HG03108 (cell line): ENCODE measurements at regions not wholly inside any gene's neighbourhood (a gene's known extent, or its start where the extent isn't known, plus 50 kb on each side); places are given as distances from the start of the nearest gene placed in this dataset.
"Not testable (repeated sequence)": the region's sequence is repeated elsewhere in the genome, so short reads cannot be mapped to it uniquely, and the experiment has no call there.

Experiments used
- ATAC-seq: cut with Tn5 transposase; IDR thresholded peaks from one replicate; pipeline ENCODE4 v1.9.1; 2021; ENCODE audit warnings: moderate library complexity; ENCODE audit not compliant: unreplicated experiment

DNA sequence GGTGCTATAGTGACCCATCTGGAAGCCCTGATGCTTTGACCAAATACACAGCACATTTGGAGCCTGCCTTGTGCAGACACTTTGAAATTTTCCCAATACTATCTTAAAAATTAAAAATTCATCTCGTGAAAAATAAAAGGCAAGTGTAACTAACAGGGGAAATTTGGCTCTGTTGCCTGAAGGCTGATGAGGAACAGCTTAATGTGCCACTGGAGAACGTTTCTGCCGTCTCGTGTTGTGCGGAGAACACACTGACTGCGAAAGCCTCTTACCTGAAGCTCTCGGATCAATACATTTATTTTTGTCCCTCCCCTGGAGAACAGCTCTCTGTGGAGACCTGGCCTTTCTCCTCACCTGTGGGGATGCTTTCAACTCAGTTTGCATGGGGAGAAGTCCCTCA is 77.2 kb upstream of the CHST15 start:
- no peak for ATAC-seq

DNA sequence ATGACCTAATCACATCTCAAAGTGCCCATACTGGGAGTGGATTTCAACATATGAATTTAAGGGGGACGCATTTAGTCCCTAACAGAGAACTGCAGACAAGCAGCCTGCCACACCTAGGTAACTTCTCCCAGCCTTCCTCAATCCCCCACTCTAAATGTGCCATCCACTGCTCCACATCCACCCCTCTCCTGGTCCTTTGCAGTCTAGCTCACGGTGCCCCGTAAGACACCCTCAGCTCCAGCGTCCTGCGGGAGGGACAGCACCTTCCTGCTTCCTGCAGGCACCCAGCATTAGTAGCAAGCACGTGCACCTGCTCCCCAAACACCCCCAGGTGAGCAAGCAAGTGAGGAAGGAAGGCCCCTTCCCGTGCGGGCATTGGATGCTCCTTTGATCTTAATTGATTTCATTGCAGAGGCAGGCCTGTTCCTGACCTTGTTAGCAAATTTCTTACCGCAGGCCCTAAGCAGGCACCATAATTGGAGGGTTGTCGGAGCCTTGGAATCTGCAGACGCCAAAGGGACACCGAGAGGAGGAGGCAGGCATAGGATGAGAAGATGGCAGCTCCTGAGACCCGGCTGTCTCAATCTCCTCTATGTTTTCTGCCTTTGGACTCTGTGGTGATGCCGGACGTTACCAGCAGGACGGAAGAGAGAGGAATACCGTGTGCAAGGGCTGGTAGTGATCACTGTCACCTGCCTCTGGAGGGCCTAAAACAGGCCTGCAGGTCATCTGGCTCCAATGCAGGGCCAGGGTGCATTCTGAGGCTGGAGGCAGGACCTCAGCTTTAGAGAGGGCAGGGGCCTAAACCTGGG is 75.8 kb upstream of the CHST15 start:
- no peak for ATAC-seq

DNA sequence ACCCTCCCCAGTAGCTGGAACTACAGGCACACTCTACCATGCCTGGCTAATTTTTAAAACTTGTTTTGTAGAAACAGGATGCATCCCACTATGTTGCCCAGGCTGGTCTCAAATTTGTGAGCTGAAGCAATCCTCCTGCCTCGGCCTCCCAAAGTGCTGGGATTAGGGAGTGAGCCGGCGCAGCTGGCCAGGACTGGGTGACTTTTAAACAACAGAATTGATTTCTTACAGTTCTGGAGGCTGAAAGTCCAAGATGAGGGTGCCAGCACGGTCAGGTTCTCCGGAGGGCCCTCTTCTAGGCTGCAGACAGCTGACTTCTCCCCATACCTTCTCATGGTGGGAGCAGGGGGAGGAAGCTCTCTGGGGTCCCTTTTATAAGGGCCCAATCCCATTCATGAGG is 75.2 kb upstream of the CHST15 start:
- no peak for ATAC-seq

DNA sequence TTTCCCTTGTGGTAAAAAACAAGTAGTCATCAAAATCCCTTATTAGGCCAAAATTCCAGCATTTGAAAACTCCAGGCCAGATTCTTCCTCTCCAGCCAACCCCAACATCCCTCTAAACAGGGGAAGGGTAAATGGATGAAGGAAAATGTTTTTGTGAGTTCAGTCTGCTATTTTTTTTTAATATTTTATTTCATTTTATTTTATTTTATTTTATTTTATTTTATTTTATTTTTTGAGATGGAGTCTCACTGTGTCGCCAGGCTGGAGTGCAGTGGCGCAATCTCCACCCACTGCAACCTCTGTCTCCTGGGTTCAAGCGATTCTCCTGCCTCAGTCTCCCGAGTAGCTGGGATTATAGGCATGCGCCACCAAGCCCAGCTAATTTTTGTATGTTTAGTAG is 74.5 kb upstream of the CHST15 start:
- not testable (repeated sequence) for ATAC-seq

DNA sequence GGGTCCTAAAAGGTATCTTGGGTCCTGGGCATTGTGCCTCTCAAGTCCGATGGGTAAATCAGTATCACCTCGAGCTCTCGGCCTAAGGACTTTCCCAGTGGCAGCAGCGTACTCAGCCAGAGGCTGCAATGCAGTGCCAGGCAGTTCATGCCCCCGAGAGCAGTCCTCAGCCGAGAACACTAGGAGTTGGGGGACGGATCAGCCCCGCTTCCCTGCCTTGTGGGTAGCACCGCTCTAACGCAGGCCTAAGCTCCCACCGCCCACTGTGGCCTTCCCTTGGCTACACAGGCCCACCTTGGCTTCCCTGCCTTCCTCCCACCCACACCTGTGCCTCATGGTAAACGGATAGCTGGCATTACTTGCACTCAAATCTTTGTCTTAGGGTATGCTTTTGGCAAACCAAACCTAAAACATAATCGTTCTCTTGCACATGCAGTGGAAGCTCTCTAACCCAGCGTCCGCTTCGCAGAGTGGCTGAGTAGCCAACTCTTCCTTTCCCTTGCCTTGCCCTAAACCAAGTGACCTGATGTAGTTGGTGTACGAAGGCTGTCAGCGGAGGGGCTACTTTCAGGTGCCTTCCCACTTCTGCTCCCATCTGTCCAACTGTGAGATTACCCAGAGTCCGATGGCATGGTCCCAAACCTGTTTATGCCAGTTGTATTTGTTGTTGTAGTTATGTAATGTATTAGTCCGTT is 73.2 kb upstream of the CHST15 start:
- no peak for ATAC-seq

DNA sequence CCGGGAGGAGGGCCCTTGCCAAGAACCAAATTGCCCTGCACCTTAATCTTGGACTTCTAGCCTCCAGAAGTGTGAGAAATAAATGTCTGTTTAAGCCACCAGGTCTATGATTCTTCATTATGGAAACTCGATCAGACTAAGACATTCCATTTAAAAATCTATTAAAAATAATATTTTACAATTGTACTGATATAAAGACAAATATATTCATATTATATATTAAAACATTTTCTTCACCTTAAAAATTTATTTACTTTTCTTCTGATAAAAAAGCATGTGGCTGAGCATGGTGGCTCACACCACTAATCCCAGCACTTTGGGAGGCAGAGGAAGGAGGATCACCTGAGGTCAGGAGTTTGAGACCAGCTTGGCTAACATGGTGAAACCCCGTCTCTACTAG is 72.4 kb upstream of the CHST15 start:
- no peak for ATAC-seq

DNA sequence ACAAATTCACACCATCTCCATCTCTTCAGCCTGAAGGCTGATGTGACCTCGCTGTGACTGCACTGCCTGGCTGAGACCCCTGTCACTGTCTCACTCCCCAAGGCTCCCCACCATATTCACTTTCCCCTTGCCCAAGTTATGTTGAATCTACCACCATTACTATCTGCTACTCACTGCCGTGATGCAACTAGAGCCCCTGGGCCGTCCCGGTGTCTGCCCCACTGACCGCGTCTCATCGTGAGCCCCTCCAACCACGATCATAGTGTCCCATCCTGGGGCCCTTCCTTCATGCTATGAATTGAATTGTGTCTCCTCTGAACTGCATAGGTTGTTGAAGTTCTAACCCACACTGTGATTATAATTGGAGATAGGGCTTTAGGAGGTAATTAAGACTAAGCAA is 71.9 kb upstream of the CHST15 start:
- no peak for ATAC-seq

DNA sequence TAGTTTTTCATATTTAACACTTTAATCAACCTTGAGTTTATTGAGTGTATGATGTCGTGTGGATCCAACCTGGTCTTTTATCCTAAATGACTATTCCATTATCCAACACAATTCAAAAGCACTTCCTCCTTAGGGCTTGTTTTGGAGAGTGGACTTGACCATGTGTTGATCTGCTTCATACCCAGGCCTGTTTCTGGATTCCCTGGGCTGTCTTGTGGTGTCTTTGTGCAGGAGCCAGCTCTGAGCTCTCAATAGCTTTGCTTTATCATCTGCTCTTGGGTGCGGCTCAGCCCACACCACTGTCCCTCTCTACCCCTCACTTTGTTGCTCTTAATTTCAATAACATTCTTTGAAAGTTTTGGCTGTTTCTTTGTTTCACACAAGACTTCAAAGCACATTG is 70.9 kb upstream of the CHST15 start:
- no peak for ATAC-seq

DNA sequence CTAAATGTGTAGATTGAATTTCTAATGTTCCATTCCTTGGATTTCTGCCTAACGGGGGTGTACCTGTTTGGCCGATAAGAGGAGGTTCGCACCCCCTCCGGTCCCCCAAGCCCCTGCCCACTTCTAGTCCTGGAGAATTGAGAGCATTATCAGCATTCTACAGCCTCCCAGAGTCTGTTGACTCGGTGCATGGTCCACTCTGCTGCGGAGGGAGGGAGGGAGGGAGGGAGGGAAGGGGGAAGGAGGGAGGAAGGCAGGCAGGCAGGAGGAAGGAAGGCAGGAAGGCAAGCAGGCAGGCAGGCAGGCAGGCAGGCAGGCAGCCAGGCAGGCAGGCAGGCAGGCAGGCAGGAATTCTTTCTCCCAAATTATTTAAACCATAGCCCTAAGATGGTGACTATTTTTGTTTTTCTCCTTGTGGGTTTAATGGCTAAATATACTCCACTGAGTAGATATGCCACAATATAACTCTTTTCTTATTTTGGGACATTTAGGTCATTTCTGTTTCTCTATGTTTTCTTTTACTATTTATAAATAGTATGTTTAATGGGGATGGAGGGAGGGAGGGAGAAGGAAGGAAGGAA is 69.5 kb upstream of the CHST15 start:
- no peak for ATAC-seq

DNA sequence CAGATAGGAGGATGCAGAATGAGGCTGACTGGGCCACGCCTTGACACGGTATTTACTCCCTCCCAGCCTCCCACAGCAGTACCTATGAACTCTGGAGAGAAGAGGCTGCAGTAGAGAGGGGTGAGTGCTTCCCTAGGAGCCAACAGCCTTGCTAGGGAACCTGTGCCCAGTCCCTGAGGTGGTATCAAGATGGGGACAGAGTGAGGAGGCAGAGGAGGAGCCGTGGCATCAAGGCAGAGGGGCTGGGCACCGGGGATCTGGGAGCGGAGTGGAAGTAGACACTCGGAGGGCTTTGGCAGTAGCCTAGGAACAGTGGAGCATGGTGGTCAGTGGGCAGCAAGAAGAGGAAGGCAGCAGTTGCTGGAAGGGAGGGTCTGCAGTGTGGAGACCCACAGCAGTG is 68.7 kb upstream of the CHST15 start:
- ATAC-seq, result no peak

DNA sequence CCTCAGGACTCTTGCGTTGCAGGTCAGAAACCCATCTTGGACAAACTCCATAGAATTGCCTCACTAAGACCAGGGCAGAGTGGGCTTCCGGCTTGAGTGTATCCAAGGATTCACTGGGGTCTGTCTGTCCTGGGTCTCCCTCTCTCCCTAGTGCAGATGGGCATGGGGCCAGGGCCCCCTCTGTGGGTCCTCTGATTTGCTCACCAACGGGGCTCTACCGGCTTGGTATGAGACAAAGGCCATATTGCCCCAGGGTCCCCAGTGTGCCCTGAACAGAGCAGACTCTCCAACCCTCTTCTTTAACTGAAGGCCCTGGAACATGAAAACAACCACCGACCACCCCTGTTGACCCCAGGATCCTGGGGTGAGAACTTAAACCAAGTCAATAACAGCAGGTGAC is 68.2 kb upstream of the CHST15 start:
- no peak for ATAC-seq

DNA sequence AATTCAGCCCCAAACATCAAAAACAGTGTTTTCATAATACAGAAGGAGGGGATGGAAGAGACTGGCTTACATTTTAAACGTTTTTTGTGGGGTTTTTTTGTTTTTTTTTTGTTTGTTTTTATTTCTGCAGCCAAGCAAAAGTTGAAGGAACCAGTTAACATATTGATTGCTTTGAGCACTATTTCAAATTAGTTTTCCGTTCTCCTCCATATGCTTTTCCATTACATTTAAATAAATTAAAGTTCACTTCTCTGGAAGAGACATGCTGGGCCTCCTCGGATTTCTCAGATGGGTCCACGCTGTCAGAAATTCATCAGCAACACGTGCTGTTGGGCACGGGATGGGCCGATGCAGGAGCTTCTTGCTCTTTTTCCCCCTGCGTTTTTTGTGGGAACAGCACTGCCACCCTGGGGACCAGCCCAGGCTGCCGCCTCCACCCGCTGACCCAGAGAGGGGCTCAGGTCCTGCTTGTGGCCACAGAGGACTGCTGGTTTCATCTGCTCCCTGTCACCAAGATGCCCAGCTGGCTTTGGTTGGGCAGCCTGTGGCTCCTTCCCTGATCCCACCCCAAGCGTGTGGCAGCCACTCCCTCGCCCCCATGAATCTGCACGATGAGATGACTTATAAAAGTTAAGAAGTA is 67.7 kb upstream of the CHST15 start:
- no peak for ATAC-seq

DNA sequence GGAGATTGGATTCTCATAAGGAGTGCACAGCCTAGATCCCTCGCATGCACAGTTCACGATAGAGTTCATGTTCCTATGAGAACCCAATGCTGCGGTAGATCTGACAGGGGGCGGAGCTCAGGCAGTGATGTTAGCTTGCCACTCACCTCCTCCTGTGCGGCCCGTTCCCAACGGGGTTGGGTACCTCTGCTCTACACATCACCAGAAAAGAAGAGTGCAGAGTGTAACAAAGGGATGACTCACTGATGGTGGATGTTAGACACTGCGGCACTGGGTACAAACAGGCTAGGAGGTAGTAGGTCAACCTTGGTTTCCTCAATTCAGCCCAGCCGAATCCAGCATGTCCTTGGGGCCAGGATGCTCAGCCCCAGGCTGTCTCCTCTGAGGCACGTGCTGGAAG is 66.8 kb upstream of the CHST15 start:
- ATAC-seq, result no peak

DNA sequence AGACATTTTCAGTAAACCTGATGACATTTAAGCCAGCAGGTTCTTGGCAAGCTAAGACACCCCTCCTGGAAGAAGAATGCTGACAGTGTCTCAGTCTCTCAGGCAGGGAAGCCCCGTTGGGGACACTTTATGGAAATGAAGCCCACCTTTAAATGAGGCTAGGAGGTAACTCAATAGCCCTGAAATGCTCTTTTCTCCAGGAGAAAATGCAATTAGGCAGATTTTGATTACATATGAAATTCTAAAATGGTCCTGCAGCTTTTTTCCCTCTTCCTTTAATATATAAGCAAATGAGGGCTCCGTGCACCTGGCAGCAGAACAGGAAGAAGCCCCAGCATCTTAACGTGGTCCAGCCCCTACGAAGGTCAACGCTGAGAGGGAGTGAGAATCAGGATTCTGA is 65.8 kb upstream of the CHST15 start:
- no peak for ATAC-seq

DNA sequence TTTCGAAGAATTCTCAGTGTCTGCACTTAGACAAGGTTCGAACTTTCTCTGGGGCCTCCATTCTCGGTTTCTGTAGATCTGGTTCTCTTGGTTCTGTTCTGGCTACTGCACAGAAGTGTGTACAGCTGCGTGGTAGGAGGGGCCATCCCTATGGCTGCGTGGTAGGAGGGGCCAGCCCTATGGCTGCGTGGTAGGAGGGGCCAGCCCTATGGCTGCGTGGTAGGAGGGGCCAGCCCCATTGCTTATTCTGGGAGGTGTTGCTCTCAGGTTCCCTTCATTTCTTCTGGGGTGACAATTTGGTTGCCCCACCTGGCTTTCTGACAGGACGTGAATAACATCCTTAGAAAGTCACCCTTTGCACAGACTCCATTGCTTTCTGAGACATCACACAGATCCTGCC is 65.2 kb upstream of the CHST15 start:
- ATAC-seq, result no peak

DNA sequence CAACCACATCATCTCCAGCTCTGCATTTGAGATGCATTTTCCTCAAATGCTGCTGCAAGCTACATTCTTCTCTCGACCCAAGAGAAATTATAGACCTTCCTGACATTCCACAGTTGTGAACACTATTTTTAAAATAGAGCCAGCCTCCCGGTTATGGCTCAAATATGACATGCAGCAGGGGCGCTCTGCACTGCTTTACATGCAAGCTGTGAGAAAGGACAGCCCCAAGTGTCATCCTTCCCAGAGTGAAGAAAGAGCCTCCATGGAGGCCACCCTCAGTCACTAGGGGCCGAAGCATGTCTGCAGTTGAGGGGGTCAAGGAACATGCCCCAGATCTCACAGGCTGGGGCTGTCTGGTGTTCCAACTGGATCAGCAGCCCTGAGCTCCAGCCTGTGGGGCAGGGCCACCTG is 63.9 kb upstream of the CHST15 start:
- ATAC-seq, result no peak

DNA sequence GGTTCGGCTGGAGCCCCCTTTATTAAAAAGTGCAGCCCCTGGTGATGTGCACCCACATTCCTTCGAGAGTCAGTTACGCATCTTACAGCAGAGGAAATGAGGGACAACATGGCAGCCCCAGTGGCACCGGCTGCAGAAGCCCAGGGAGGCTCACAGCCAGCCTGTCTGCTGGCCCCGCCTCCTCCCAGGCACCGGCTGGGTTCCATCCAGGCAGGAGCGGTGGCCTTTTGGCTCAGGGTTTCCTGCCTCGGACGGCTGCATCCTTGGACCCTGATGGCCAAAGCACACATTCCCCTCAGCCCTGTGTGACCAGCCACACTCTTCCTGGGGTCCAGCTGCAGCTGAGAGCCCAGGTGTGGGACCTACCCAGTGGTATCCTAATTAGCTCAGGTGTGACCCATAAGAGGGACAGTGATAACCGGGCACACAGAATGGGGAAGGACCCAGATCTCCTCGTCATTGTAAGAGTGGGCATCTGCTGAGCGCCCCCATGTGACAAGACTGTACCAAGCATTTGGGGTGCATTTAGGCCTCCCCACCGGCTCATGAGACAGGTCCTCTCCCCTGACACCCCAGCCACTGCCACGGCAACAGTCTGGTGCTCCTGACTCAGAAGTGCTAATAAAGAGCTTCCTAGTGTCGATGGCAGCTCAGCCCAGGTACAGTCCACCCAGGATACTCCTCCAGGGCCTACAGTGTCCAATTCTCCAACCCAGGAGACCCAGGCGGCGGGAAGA is 63.3 kb upstream of the CHST15 start:
- no peak for ATAC-seq

DNA sequence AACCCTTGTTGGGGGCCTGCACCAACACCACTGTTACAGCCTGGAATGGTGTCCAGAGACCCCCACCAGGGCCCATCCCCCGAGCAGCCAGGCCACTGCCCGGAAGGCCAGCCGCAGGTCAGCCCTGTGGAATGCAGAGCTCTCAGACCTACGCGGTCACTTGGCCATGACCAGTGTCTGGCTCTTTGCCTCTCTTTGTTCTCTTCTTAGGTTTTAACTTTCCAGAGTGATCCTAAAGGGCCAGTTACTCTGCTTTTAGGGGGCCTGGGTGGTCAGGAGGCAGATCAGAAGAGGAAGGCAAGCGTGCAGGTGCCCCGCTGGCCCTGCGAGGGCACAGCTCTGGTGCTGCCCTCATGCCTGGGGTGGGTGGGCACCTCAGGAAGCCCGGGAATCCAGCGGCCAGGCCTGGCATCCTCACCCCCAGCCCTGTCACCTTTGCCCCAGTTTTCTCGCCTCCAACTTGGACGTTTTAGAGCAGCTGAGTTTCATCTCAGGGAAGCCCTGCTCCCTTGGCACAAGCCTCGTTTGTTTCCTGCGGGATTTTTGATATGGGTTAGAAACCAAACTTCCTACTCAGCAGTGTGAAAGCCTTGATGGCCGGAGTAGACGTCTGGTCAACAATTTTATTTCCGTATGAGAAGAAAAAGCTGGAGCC is 62.5 kb upstream of the CHST15 start:
- no peak for ATAC-seq

DNA sequence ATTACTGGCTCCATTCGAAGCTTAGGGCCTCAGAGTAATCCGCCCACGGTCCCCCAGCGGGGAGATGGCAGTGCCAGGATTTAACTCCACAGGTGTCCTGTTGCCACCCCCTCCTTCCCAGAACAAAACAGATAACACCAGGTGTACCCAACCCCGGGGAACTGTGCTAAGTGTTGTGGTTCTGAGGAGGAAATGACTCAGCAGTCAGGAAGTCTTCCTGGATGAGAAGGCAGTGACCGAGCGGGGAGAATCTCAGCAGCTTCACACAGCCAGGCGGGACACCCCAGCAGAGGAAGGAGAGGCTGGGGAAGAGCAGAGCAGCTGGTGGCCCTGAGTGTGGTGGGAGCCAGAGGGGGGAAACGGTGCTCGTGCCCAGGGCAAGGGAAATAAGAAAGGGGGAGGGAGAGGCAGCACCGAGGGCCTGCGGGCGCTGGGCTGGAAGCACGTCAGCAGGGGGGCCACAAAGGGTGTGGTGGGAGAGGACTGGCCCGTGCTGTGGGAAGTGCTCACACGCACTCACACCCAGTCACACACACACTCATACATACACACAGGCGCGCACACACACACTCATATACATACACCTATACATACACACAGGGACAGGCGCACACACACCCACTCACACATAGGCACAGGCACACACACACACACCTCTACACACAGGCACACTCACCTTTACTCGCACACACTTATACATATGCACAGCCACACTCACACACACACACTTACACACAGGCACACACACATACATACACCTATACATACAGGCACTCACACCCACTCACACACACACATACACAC is 59.8 kb upstream of the CHST15 start:
- ATAC-seq, result peak; percentile 81
